Hypothalamus (tissue), 51 donors: ENCODE measurements at regions not wholly inside any gene's neighbourhood (a gene's known extent, or its start where the extent isn't known, plus 50 kb on each side); places are given as distances from the start of the nearest gene placed in this dataset.
"Not testable (repeated sequence)": the region's sequence is repeated elsewhere in the genome, so short reads cannot be mapped to it uniquely, and the experiment has no call there.

Experiments
- DNase-seq, 51 donors: peaks; one replicate each; lab custom pipeline; 2025; lab: John Stamatoyannopoulos, UW

- no peak for DNase-seq
Measured at GRCh38 chr20:29410806-29411457, 1846.5 kb upstream of the DEFB115 start.

- peak in 5 of 51 donors; percentile 3 to 32 (median 16) for DNase-seq
Measured at GRCh38 chr20:29411458-29411820, 1846.0 kb upstream of the DEFB115 start.

GRCh38 chr20:29419378-29419777, 1838.1 kb upstream of the DEFB115 start:
- DNase-seq: no peak

GRCh38 chr20:29427201-29428060, 1830.0 kb upstream of the DEFB115 start:
- DNase-seq: no peak

- DNase-seq: no peak
Measured at GRCh38 chr20:29430531-29430930, 1826.9 kb upstream of the DEFB115 start.

- DNase-seq: not testable (repeated sequence)
Measured at GRCh38 chr20:29440721-29441120, 1816.7 kb upstream of the DEFB115 start.

- peak in 11 of 51 donors; percentile 3 to 56 (median 23) for DNase-seq
Measured at GRCh38 chr20:29443206-29443781, 1814.2 kb upstream of the DEFB115 start.

GRCh38 chr20:29443819-29444218, 1813.6 kb upstream of the DEFB115 start:
- DNase-seq: no peak

GRCh38 chr20:29445050-29445907, 1812.2 kb upstream of the DEFB115 start:
- peak in 26 of 51 donors; percentile 4 to 95 (median 42) for DNase-seq

GRCh38 chr20:29447517-29448484, 1809.7 kb upstream of the DEFB115 start:
- DNase-seq: not testable (repeated sequence)

GRCh38 chr20:29448806-29449470, 1808.5 kb upstream of the DEFB115 start:
- no peak for DNase-seq

GRCh38 chr20:29452186-29452585, 1805.3 kb upstream of the DEFB115 start:
- DNase-seq: no peak

GRCh38 chr20:29456987-29457693, 1800.3 kb upstream of the DEFB115 start:
- DNase-seq: not testable (repeated sequence)

GRCh38 chr20:29472606-29473005, 1784.9 kb upstream of the DEFB115 start:
- DNase-seq: no peak

- DNase-seq: not testable (repeated sequence)
Measured at GRCh38 chr20:29492840-29493239, 1764.6 kb upstream of the DEFB115 start.

- DNase-seq: peak in 1 of 51 donors; percentile 29
Measured at GRCh38 chr20:29496767-29497166, 1760.7 kb upstream of the DEFB115 start.

GRCh38 chr20:29497261-29497671, 1760.2 kb upstream of the DEFB115 start:
- DNase-seq: peak in 10 of 51 donors; percentile 5 to 53 (median 27)

GRCh38 chr20:29497684-29498083, 1759.8 kb upstream of the DEFB115 start:
- DNase-seq: peak in 2 of 51 donors; percentile 1 to 12
